Activated CD8-positive, alpha-beta T cell treated with anti-CD3 and anti-CD28 coated beads for 36 hours (primary cell): ENCODE measurements at regions not wholly inside any gene's neighbourhood (a gene's known extent, or its start where the extent isn't known, plus 50 kb on each side); places are given as distances from the start of the nearest gene placed in this dataset.

Experiments
- ATAC-seq: fragments of 200-7000 bp; cut with Tn5 transposase; one replicate; pipeline ENCODE4 v1.10.0; 2021; ENCODE audit warnings: mild to moderate bottlenecking, moderate library complexity
- CTCF ChIA-PET: fragments of 350-600 bp; sonication (Branson Sonifier 250); formaldehyde crosslinking; loops from one replicate; lab custom pipeline; 2021; ENCODE audit warnings: antibody characterized with exemption; lab: Charles Lee
- POLR2A ChIA-PET: fragments of 350-600 bp; sonication (Branson Sonifier 250); formaldehyde crosslinking; loops from one replicate; lab custom pipeline; 2021; ENCODE audit warnings: antibody characterized with exemption; lab: Charles Lee
- DNase-seq: peaks from one replicate; pipeline ENCODE4 v3.0.0-alpha.2; 2020
- H3K27ac Mint-ChIP-seq: one replicate; pipeline ENCODE4 v1.8.0; 2021; ENCODE audit warnings: mild to moderate bottlenecking, mixed read lengths
- H3K27me3 Mint-ChIP-seq: one replicate; pipeline ENCODE4 v1.8.0; 2021; ENCODE audit warnings: mixed read lengths
- H3K36me3 Mint-ChIP-seq: one replicate; pipeline ENCODE4 v1.8.0; 2021; ENCODE audit warnings: low read depth, mixed read lengths
- H3K4me1 Mint-ChIP-seq: one replicate; pipeline ENCODE4 v1.8.0; 2021; ENCODE audit warnings: low read depth, mixed read lengths
- H3K4me3 Mint-ChIP-seq: one replicate; pipeline ENCODE4 v1.8.0; 2021; ENCODE audit warnings: mild to moderate bottlenecking, moderate library complexity, mixed read lengths
- H3K9me3 Mint-ChIP-seq: one replicate; pipeline ENCODE4 v1.8.0; 2021; ENCODE audit warnings: mixed read lengths
- intact Hi-C: fragments of 100-400 bp; cut with micrococcal nuclease; formaldehyde crosslinking; loops from one replicate; pipeline ENCODE4 v1.10.0; 2022
- TF ChIP-seq, protein P1 (sequence below): fragments of 200-600 bp; IDR thresholded peaks from one replicate; pipeline ENCODE4 v1.8.0; 2022; ENCODE audit warnings: antibody characterized with exemption, mild to moderate bottlenecking

DNA sequence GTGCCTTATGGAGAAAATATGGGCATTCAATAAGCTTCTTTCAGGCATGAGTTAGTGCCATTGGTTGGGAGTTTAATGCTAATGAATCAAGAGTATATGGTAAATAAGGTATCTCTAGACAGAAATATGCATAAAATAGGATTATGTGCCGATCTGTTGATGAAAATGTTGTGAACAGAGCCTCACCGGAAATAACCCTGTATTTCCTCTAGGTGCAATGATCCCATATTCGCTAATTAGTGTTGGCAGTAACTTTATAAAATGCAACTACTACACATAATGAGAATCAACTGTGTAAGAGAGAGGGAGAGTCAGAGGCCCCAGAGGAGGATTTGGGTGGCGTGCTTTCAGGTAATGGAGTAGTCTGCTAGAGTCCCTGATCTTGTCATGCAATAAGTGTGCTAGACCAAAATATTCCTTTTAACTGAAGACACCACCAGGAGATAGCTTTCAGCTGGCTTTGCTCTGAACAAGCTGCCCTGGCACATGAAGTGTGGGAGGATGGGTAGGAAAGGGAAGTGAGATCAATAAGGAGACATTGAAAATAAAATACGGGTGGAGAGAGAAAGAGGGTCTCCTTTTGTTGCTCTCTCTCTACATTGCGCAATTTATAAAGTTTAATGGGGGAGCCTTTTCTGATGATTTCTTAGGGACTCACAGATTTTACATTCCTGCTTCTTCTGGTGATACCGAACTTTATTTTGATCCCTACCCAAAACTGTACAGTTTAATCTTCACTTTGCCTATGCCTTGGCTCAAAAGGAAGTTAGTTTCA, 68.6 kb upstream of the PLXNC1 start:
- peaks cover 5% of the 10 kb centered on the region for H3K27me3 Mint-ChIP-seq
- no peak for DNase-seq
- TF ChIP-seq, protein P1, sequence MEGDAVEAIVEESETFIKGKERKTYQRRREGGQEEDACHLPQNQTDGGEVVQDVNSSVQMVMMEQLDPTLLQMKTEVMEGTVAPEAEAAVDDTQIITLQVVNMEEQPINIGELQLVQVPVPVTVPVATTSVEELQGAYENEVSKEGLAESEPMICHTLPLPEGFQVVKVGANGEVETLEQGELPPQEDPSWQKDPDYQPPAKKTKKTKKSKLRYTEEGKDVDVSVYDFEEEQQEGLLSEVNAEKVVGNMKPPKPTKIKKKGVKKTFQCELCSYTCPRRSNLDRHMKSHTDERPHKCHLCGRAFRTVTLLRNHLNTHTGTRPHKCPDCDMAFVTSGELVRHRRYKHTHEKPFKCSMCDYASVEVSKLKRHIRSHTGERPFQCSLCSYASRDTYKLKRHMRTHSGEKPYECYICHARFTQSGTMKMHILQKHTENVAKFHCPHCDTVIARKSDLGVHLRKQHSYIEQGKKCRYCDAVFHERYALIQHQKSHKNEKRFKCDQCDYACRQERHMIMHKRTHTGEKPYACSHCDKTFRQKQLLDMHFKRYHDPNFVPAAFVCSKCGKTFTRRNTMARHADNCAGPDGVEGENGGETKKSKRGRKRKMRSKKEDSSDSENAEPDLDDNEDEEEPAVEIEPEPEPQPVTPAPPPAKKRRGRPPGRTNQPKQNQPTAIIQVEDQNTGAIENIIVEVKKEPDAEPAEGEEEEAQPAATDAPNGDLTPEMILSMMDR: no peak
- intact Hi-C loops: no loop called here
- CTCF ChIA-PET: interaction anchor here (1.5 kb wide), 1 partner anchor 14 kb away, joined by 5 read pairs; no protein-coding TSS in a partner anchor
- no peak overlapping the region for H3K27ac Mint-ChIP-seq
- H3K4me3 Mint-ChIP-seq: no peak overlapping the region
- peaks cover 8% of the 10 kb centered on the region for H3K4me1 Mint-ChIP-seq
- H3K9me3 Mint-ChIP-seq: peaks cover 5% of the 10 kb centered on the region
- POLR2A ChIA-PET: interaction anchor here (0.6 kb wide), 1 partner anchor 957 kb away, joined by 3 read pairs; no protein-coding TSS in a partner anchor
- no peak for ATAC-seq
- H3K36me3 Mint-ChIP-seq: peaks cover 2% of the 10 kb centered on the region

DNA sequence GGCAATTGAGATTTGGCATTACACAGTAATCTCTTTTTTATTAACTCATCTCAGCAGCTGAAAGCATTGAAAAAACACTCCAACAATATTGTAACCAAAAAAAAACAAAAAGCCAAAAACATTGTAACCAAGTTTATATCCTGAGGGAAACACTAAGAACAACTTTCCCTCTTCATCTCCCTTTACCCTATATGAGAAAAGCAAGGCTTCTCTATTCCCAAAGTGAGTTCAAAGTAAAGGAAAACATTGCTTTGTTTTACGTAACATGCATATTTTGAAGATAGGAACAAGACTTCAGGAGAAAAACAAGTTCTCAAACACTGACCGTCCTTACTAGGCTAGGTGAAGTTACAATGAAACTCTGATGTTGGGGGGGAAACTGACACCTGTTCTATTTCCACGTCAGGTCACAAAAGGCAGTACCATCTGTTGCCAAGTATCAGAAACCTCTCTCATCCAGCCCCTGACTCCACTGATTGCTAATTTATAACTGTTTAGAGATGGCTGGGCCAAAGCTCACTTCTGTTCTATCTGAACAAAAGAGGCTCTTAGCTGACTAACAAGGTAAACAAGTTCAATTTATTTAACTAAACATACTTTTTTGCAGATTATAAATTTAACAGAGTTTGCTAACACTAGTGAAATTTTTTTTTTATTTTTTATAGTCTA, 67.9 kb upstream of the PLXNC1 start:
- H3K27ac Mint-ChIP-seq: no peak overlapping the region
- ATAC-seq (no peak), DNase-seq (no peak)
- intact Hi-C loops: no loop called here
- POLR2A ChIA-PET: interaction anchor here (1.2 kb wide), 1 partner anchor 20 kb away, joined by 5 read pairs; no protein-coding TSS in a partner anchor
- TF ChIP-seq, protein P1: no peak
- peaks cover 5% of the 10 kb centered on the region for H3K27me3 Mint-ChIP-seq
- CTCF ChIA-PET: interaction anchor here (1.0 to 5.1 kb wide), 5 partner anchors 10 to 313 kb away, joined by 3 to 42 read pairs (median 5); no protein-coding TSS in a partner anchor
- H3K4me1 Mint-ChIP-seq: peaks cover 8% of the 10 kb centered on the region
- no peak overlapping the region for H3K4me3 Mint-ChIP-seq
- H3K36me3 Mint-ChIP-seq: peaks cover 2% of the 10 kb centered on the region
- peaks cover 5% of the 10 kb centered on the region for H3K9me3 Mint-ChIP-seq

DNA sequence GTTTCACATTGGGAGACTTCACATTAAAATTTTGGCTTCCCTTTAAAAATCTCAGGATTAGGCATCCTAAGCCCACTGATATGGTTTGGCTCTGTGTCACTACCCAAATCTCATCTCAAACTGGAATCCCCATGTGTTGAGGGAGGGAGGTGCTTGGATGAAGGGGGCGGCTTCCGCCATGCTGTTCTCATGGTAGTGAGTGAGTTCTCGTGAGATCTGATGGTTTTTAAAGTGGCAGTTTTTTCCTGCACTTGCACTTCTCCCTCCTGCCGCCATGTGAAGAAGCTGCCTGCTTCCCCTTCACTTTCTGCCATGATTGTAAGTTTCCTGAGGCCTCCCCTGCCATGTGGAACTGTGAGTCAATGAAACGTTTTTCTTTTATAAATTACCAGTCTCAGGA, 65.7 kb upstream of the PLXNC1 start:
- intact Hi-C loops: no loop called here
- Mint-ChIP-seq H3K27ac (no peak overlapping the region), H3K36me3 (peaks cover 2% of the 10 kb centered on the region), H3K27me3 (peaks cover 5% of the 10 kb centered on the region), H3K9me3 (peaks cover 5% of the 10 kb centered on the region), H3K4me3 (no peak overlapping the region), H3K4me1 (peaks cover 8% of the 10 kb centered on the region)
- ChIA-PET CTCF (interaction anchor here (5.1 kb wide), 1 partner anchor 20 kb away, joined by 42 read pairs; no protein-coding TSS in a partner anchor), POLR2A (no interaction called here)
- TF ChIP-seq, protein P1: no peak
- ATAC-seq (no peak), DNase-seq (no peak)

DNA sequence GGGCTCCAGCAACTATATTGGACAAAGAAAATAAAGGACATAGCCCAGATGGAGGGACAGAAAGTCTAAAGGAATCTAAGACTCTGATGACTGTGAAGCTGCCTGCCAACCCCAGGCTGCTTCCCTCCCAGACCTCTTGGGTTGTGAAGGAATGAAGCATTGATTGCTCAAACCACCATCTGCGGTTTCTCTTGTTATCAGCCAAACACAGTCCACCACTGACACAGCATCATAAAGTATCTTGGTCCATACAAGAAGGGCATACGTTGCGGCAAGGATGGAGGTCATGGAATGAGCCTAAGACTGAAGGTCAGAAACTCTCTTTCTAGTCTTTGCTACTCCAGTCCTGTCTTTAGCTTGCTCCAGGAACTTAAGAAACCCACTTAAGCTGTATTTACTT, 58.5 kb upstream of the PLXNC1 start:
- intact Hi-C loops: no loop called here
- TF ChIP-seq, protein P1: no peak
- Mint-ChIP-seq H3K4me1 (no peaks in the 10 kb centered on the region), H3K27me3 (no peaks in the 10 kb centered on the region), H3K4me3 (no peak overlapping the region), H3K9me3 (no peaks in the 10 kb centered on the region), H3K27ac (no peak overlapping the region), H3K36me3 (no peaks in the 10 kb centered on the region)
- DNase-seq: no peak
- CTCF ChIA-PET: interaction anchor here (1.1 to 3.2 kb wide), 3 partner anchors 9 to 521 kb away, joined by 3 to 18 read pairs (median 6); no protein-coding TSS in a partner anchor
- POLR2A ChIA-PET: no interaction called here
- ATAC-seq: no peak

DNA sequence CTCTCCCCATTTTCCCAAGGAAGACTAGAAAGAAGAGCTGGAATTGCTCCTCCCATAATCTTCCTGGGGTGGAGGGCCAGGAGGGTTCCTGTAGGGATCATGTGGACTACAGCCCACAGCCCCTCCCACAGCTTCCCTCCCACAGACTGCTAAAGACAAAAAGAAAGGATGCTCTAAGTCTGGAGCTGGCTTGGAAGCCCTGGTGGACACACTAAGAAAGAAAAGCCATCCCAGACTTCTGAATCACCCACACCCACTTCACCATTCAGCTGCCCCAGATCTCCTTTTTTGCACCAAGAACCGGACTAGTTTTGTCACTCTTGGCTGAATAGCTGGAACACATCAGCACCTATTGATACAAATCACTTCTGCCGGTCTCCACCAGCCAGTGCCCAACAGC, 56.8 kb upstream of the PLXNC1 start:
- H3K27ac Mint-ChIP-seq: no peak overlapping the region
- intact Hi-C loops: no loop called here

More for the DNA sequence above, 56.8 kb upstream of the PLXNC1 start:
- no peaks in the 10 kb centered on the region for H3K4me1 Mint-ChIP-seq
- no peak overlapping the region for H3K4me3 Mint-ChIP-seq
- CTCF ChIA-PET: interaction anchor here (1.0 to 3.8 kb wide), 3 partner anchors 9 to 324 kb away, joined by 3 to 18 read pairs (median 18); no protein-coding TSS in a partner anchor
- H3K27me3 Mint-ChIP-seq: peaks cover 3% of the 10 kb centered on the region
- POLR2A ChIA-PET: no interaction called here
- H3K9me3 Mint-ChIP-seq: no peaks in the 10 kb centered on the region
- no peak for ATAC-seq
- DNase-seq: no peak
- TF ChIP-seq, protein P1: no peak
- H3K36me3 Mint-ChIP-seq: no peaks in the 10 kb centered on the region
